Skin of body (tissue), 1 donor: ENCODE measurements at regions not wholly inside any gene's neighbourhood (a gene's known extent, or its start where the extent isn't known, plus 50 kb on each side); places are given as distances from the start of the nearest gene placed in this dataset.

Experiments
- DNase-seq: peaks from one replicate; lab custom pipeline; 2025; lab: John Stamatoyannopoulos, UW

GRCh38 chr16:66212428-66212827 lies 154.1 kb upstream of the CDH5 start:
- no peak for DNase-seq

- no peak for DNase-seq
Observed at GRCh38 chr16:66211651-66212050, 154.8 kb upstream of the CDH5 start.

- no peak for DNase-seq
Observed at GRCh38 chr16:66207883-66208265, 158.6 kb upstream of the CDH5 start.

- DNase-seq: peak; percentile 35
Observed at GRCh38 chr16:66207139-66207882, 159.2 kb upstream of the CDH5 start.

- no peak for DNase-seq
Observed at GRCh38 chr16:66206363-66206762, 160.1 kb upstream of the CDH5 start.

GRCh38 chr16:66205287-66206231 lies 160.9 kb upstream of the CDH5 start:
- no peak for DNase-seq

GRCh38 chr16:66204756-66205155 lies 161.7 kb upstream of the CDH5 start:
- DNase-seq: no peak

- no peak for DNase-seq
Observed at GRCh38 chr16:66203476-66203875, 163.0 kb upstream of the CDH5 start.

DNA sequence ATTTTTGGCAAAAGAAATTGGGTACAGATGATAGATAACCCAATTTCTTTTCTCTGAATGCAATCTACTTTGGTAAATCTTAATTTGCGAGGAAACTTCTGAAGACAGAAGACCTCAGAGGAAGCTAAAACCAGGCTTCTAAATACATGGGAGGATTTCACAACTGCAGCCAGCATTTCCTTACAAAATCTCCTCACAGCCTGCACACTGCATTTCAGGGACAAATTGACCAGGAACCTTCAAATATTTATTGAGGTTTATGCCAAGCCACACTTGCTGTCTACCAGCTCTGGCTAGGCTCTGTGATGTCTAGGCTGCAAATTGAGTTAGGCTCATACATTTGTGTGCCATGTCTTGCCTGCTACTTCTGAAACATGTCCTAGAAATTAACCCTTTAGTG lies 167.3 kb upstream of the CDH5 start:
- no peak for DNase-seq

GRCh38 chr16:66198641-66199040 lies 167.8 kb upstream of the CDH5 start:
- no peak for DNase-seq

GRCh38 chr16:66197668-66198278 lies 168.7 kb upstream of the CDH5 start:
- no peak for DNase-seq

- DNase-seq: no peak
Observed at GRCh38 chr16:66196770-66197169, 169.7 kb upstream of the CDH5 start.

DNA sequence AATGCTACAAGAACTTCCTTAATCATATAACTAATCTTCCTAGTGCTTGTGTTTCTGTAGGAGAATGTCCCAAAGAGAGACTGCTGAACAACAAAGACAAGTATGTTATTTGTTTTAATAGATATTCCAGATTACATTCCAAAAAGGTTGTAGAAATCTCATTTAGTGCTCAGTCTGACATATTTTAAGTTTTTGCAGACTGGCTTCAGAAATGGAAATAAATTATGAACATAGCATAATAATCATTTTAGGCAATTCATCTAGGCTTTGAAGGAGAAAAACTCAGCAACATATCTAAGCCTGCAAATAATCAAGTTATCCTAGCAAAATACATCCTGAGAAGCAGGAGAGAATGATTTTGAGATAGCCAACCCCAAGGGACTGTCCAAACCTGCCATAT lies 171.6 kb upstream of the CDH5 start:
- no peak for DNase-seq

DNA sequence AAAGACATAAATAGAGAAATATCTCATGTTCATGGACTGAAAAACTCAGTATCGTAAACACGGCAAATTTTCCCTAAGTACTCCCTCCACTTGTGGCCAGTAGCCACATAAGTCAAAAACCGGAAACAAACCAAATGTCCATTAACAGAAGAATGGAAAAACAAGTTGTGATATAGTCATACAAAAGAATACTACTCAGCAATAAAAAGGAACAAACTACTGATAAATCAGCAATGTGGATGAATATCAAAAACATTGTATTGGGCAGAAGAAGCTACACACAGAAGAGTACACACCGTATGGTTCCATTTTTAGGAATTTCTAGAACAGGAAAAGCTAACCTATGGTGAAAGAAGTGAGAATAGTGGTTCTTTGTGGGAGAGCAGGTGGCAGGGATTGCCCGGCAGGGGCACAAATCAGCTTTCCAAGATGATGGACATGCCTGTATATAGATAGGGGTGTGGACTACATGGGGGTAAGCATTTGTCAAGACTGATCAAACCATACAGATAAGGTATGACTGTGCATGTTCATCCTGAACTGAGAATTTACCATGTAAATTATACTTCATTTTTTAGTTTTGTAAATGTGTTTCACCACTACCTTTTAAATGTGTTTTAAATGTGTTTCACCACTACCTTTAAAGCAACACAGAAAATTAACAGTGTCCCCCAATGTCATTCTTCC lies 172.8 kb upstream of the CDH5 start:
- DNase-seq: no peak

- DNase-seq: no peak
Observed at GRCh38 chr16:66190411-66190810, 176.1 kb upstream of the CDH5 start.

- no peak for DNase-seq
Observed at GRCh38 chr16:66189951-66190350, 176.5 kb upstream of the CDH5 start.

DNA sequence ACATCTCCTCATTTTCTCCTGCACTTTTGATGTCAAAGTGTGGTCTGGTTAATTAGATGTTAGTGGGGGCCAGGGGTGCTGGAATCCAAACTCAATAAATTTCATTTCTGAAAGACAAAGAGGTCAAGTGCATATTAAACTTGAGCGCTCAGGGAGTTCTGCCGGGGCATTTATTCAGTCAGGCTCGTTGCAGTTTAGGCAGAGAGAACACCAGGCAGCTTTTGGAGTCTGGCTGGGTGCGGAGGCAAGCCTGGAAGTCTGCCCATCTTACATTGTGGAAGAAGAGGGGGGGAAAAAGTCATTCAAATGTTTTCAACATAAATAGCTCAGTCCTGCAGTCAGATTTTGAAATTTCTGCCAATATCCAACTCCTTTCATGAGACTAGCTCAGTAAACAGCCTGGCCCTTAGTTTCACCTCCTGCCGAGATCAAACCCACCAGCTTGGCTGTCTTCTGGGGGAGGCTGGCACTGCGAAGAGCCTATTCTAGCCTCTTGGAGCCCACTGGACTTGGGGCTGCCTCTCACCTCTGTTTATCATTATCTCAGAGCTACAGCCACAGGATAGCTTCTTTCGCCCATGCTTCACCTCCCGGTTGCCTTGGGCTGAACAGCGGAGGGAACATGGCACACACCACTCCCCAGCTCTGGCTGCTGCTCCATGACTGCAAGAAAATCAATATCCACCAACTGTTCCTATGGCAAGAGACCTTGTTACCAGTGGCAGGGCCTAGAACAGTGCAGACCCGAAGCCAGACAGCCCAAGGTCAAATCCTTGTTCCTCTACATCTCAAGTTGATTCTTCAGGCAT lies 177.4 kb upstream of the CDH5 start:
- DNase-seq: peak; percentile 32

DNA sequence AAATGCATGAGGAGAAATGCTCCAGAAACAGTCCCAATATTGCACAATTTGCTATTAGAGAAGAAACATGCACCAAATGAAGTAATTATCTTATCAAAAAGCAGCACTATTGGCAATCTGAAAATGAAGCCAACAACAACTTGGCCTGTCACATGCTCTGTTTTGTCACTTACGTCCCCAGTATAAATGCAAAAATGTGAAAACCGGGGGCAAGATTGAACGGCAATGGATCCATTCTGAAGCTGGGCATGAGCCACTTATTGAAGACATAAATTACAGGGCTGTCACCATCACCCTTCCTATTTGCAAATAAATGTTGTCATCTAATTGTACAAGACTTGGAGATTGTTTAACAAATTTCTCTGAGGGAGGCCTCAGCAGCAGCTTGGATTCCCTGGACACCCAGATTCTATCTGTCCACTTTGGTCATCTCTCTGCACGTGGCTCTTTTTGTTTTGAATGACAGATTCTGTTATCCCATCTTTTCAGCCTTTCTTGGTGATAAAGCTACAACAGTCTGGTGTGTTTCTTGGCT lies 180.2 kb upstream of the CDH5 start:
- DNase-seq: no peak

DNA sequence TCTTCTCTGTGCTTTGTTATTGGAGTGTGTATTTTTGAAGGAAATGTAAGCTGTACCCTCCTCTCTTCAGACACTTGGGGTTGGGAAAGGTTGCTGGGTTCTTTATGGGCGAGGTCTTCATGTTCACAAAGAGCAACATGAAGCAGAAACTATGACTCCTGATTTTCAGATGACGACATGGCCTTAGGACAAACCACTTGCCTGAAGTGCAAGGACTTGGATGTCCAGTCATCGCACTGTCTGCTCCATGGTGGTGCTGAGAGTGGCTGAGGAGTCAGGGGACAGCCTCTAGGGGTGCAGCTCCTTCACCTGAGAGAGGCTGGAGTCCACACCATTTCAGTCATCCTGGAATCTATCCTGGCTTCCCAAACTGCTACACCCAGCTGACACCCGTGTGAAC lies 183.9 kb upstream of the CDH5 start:
- no peak for DNase-seq

DNA sequence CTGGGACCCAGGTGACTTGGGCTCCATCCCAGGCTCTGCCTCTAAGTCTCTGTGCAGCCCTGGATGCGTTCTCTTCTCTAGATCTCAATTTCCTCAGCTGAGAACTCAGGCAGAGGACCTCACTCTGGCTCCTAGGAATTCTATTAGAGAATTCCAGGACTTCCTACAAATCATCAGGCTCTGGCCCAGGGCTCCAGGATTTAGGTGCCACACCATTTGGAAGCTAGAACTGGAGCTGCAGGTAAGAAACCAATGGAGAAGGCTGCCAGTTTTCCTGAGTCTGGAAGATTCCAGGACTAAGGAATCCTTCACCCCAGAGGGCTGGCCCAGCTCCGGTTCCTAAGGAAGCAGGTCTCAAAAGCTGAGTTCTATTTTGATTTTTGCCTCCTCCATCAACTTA lies 189.8 kb upstream of the CDH5 start:
- DNase-seq: no peak

DNA sequence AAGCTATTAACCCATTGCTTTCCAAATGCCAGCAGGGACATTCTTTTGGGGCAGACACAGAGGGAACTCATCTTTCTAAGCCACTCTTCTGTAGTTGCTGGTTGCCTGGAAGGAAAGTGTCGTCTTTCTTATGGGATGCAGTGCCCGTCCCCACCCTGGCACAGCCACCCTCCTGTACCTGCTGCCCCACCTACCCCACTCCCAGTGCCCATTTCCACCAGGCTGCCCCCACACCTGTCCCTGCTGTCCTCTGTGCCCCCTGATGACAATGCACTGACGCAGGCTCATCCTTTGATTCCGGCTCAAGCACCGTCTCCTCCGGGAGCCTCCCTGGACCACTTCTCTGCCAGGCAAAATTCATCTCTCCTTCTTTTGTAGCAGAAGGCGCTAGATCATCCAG lies 190.4 kb upstream of the CDH5 start:
- DNase-seq: no peak
